ACHN (cell line): ENCODE measurements at regions not wholly inside any gene's neighbourhood (a gene's known extent, or its start where the extent isn't known, plus 50 kb on each side); places are given as distances from the start of the nearest gene placed in this dataset.
"Not testable (repeated sequence)": the region's sequence is repeated elsewhere in the genome, so short reads cannot be mapped to it uniquely, and the experiment has no call there.

Experiments used
- DNase-seq: peaks from one replicate; pipeline ENCODE4 v3.0.0-alpha.2; 2015
- in situ Hi-C: cut with HindIII; loops from 2 replicates; pipeline ENCODE4 v1.10.0; 2017; ENCODE audit warnings: low sequenced_read_pairs, low pct_ligation_motif_present, low pct_unique_long_range_greater_than_20kb

DNA sequence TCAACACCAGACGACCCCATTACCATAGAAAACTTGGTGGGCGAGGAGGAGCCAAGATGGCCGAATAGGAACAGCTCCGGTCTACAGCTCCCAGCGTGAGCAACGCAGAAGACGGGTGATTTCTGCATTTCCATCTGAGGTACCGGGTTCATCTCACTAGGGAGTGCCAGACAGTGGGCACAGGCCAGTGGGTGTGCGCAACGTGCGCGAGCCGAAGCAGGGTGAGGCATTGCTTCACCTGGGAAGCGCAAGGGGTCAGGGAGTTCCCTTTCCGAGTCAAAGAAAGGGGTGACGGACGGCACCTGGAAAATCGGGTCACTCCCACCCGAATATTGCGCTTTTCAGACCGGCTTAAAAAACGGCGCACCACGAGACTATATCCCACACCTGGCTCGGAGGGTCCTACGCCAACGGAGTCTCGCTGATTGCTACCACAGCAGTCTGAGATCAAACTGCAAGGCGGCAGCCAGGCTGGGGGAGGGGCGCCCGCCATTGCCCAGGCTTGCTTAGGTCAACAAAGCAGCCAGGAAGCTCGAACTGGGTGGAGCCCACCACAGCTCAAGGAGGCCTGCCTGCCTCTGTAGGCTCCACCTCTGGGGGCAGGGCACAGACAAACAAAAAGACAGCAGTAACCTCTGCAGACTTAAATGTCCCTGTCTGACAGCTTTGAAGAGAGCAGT is 2000.1 kb upstream of the CELF4 start:
- in situ Hi-C loops, result not testable (repeated sequence)

DNA sequence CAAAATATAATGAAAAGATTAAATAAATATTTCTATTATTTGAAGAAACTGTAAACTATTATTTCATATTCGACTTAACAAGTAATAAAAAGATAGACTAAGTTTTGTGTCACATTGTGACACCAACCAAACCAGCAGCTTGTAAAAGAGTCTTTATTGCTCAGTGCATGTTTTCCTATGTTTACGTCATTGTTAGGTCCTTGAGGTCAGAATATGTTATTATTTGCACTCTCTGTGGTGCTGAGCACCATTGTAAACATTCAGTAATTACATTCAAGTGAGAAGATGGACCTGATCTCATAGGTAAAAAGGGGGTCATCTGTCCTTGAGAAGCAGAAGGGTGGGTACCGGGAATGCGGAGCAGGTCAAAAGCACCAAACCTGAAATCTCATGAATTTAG is 1999.1 kb upstream of the CELF4 start:
- DNase-seq, result no peak
- in situ Hi-C loops, result no loop called here

More for the DNA sequence above, 2000.1 kb upstream of the CELF4 start:
- not testable (repeated sequence) for DNase-seq

DNA sequence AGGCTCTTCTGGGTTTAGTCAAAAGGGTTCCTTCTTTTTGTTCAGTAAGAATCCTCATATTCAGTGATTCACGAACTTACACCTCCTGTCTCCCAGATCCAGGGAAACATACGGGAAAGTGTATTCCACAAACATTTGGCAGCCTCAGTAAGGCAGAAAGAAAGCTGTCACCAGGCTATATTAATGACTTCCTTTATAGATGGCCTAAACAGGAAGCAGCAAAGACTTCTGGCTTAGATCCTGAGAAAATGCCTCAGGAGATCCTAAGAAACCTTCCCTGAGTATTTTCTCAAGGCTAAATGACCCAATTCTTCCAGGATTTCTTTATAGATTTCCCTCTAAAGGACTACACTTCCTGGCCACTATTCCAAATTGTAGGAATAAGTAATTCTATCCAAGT is 1995.5 kb upstream of the CELF4 start:
- in situ Hi-C loops, result no loop called here
- DNase-seq, result no peak

DNA sequence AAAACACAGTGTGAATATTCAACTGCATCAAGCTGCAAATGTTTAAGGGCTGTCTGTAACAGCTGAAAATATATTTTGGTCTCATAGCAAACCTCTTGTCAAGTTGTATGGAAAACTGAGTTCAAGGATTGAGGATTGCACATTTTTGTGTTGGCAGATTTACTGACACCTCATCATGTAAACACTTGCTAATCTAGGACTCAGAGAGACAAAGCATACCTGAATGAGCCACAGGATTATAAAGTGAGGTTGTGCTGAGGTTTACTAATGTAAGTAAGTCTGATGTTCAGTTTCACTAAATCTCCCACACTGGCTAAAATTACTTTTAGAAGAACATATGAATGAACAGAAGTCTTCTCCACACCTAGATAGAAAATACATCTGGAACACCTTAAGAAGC is 1993.1 kb upstream of the CELF4 start:
- DNase-seq, result no peak
- in situ Hi-C loops, result no loop called here

DNA sequence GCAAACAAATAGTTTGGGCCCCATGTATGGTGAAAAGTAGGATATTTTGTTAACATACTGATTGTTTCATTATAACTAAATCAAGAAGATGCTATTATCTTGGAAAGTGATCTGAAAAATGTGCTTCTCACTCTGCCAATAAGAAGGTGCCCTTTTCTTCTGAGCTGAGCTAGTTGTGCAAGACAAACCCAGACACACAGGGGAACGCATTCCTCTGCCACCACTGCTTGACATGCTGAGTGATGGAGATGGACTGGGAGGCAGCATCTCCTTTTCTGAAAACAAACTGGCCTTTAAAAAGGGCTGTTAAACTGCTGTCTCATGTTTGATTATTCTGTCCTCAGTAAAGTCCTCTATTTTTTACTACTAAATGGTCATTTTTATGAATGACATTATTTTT is 1989.9 kb upstream of the CELF4 start:
- in situ Hi-C loops, result no loop called here

DNA sequence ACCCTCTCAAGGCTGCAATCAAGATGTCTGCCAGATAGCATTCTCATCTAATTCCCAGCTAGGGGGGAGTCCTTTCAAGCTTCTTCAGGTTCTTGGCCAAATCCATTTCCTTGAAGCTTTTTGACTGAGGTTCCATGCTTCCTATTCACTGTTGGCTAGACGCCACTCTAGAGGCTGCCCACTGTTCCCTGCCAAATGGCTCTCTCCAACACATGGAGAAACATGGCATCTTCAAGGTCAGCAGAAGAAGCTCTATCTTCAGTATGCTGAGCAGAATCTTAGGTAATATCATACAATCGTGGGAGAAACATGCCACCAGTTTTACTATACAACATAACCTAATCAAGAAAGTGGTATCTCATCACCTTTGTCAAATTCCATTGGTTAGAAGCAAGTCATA is 1985.1 kb upstream of the CELF4 start:
- DNase-seq, result no peak
- in situ Hi-C loops, result no loop called here

More for the DNA sequence above, 1989.9 kb upstream of the CELF4 start:
- DNase-seq, result no peak

DNA sequence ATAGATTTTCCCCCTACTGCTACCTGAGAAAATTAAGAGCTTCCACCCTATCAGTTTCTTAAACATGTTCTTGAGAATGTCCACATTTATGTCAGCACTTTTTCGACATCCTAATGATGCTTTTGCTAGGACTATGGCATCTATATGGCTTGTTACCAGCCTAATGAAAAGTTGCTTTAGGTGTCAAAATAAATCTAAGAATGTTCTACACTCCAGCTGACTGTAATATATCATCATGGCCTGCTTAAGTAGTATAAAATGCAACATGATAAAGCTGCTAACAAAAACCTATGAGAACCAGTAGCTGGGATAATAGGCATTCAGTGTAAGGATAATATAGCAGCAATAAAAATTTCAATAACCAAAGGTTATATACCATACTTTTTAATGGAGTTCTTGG is 1983.5 kb upstream of the CELF4 start:
- in situ Hi-C loops, result no loop called here
- no peak for DNase-seq

DNA sequence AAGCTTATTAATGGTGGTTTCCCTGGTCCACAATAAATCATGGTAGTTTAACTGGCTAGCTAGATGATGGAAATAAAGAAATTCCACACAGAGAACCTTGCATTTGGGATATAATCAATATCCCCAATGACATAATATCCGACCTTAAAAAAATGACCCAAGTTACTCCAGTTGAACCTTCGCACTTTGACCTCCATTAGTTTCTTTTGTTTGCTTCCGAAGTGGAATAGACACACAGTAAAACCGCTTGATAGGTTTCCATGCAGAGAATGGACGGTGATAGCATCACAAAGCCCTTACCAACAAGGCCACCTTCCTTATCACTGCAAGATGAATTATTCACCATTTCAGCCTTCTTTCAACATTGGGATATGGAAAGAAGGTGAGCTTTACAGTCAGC is 1966.1 kb upstream of the CELF4 start:
- no peak for DNase-seq
- in situ Hi-C loops, result no loop called here

DNA sequence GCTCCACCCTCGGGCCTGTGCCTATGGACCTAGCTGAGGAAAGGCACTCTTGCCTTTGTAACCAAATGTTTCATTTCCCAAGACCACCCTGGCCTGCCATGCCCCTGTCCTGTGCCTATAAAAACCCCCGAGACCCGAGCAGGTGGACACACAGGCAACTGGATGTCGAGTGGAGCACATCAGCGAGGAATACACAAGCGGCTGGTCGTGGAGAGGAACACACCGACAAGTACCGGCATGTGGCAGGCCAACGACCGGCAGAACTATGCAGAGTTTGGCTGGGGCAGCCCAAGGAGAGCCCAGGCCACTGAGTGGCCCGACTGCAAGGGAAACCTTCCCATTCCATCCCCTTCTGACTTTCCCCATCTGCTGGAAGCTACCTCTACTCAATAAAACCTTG is 1963.8 kb upstream of the CELF4 start:
- no peak for DNase-seq
- in situ Hi-C loops, result no loop called here

DNA sequence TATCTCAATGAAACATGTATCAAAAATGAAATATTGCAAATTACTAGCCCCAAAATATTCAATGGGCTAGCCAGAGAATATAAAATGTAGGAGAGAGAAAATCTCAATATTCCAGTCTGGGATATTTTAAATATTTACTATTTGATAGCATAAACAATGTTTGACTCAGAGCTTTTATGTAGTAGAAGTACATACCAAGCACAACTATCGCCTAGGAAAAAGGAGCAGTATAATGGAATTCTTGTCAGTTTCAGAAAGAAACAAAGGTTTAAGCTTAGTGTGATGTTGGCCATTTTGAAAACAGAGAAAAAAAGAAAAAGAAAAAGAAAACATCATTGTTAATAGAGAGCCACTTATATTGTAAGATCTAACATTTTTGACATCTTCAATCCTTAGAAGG is 1961.9 kb upstream of the CELF4 start:
- DNase-seq, result no peak
- in situ Hi-C loops, result no loop called here

DNA sequence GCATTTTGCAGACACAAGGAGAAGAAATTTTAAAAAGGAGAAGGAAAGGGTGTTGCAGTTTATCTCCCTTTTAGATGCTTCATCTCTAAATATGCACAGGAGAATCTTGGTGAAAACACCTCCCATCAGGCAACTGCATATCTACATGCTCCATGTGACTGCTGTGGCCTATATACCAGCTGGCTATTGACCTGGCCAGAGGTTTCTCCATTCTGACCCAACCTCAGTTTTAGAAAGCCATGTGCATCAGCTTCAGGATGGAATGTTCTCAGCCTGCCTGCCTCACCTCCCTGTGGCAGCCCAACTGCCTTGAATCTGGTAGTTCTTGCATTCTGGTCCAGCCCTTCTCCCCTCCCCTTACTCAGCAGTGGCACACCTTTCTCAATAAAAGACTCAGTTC is 1958.8 kb upstream of the CELF4 start:
- in situ Hi-C loops, result no loop called here

DNA sequence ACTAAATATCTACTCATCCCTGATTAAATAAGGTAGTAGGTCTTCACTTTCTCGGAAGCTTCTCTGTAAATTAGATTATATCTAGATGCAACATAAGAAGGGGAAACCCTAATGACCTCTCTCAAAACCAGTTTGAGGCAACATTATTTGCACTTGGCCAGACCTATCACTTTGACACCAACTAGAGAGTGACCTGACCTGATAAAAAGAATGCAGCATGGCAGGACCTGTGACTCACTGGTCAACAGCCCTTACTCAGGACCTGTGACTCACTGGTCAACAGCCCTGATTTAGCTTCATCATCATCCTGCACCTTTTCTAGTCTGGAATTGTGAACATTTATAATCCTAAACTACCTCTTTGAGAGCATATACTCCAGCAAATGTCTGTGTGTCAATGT is 1957.7 kb upstream of the CELF4 start:
- in situ Hi-C loops, result no loop called here
- DNase-seq, result peak; percentile 66

More for the DNA sequence above, 1958.8 kb upstream of the CELF4 start:
- no peak for DNase-seq

DNA sequence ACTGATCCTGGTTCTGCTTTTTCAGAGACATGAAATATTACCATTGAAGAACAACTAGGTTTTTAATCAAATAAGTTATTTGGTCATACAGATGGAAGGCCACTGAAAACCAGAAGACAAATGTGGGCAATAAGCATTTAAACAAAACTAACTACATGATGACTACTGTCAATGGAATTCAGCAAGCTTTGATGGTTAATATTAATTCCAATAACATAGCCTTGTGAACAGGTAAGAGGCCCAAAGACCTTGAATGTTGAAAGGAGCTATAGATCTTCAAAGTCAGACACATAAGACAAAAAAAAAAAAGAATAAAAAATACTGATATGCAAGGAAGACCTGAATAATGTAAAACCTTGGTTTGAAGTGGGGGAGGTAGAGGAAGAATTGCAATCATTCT is 1955.6 kb upstream of the CELF4 start:
- in situ Hi-C loops, result no loop called here
- peak; percentile 3 for DNase-seq

DNA sequence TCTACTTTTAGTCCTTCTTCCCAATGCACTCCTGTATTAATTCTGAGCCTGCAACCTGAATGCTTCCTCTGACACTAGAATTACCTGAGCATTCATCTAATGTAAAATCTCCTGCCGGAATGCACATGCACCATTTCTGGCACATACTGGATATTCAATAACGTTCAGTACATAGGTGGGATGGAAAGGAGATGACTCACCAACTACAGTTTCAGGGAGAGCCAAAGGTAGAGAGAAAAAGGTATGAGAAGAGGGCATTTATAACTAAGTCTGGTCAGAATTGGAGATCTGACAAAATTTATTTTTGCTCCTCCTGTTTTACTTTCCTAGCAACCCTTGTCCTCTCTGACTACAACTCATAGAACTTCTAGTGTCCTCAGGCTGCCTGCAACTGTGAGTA is 1954.1 kb upstream of the CELF4 start:
- DNase-seq, result no peak
- in situ Hi-C loops, result no loop called here

DNA sequence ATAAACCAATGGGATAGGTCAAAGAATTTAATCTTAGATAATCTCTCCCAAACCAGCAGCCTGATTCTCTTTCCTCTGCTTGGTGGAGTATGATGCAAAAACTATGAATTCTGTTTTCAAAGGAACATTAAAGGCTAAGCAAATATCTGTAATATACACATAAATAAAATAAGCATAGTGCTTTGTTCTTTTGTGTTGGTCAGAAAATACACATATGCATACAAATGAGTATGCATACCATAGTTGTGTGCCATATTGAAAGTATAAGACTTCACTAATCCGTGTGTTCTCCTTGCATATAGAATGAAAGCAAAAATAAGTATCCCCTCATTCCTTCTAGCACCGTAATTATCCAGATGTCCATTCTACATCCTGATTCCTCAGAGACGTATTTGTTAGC is 1949.7 kb upstream of the CELF4 start:
- no peak for DNase-seq
- in situ Hi-C loops, result no loop called here

DNA sequence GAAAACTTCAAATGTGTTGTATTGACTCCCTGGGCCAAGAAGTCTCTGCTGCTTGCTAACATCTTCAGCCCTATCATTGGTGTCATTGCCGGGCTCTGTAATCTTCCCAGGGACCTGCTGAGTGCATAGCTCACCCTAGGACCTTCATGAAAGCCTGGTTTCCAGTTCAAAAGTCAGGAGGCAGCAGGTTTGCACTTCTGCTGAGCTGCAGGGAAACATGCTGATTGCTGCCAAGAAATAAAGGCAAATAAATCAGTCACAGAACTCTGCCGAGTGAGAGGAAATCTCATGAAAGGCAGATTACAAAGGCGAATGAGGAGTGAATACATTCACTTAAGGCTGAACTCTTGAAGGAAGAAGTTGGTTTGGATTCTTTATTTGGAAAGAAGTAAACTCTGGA is 1947.6 kb upstream of the CELF4 start:
- DNase-seq, result no peak
- in situ Hi-C loops, result no loop called here

DNA sequence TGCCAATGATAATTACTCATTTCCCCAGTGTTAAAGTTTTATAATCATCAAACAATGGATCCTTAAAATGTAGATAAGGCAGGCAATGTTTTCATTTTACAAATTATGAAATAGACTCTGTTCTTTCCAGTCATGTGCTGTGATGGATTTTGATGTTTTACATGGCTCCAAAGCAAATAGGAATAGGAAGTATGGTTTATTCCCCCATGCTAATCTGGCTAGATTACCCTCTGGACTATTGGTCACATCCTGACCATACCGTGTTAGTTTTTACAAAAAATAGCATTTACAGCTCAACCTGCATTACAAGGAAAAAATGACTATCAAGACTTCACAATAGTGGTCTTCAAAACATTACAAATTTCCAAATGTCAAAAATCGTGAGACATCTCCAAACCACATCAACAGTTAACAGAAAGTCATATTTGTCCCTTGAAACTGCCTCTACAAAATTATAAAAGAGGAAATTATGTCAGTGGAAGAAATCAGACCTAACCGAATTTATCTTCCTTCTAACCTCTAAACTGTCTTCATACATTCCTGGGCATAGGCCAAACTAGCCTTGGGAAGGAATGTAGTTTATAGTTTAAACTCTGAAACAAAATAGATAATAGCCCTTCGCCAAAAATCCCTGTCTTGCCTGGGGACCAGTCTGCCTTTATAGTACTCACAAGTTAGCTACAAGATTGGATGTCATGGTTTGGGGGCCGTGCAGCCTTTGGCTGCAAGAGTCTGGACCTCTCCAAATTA is 1941.2 kb upstream of the CELF4 start:
- DNase-seq, result no peak
- in situ Hi-C loops, result no loop called here

DNA sequence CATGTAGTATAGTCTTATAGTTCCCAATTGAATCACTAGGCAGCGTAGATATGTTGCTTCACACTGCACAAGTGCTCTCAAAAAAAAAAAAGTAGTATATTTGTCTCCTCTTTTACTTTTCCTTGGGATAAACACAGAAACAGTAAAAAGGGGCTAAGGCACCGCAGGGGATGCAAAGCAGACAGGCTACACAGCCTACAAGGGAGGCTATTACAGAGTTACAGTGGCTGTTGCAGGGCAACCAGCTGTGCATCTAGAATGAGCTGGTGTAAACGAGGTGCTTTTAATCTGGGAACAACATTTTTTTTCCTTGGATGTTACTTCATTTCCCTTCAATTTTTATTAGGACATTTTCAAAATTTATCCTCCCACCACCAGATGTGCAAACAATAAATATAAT is 1934.7 kb upstream of the CELF4 start:
- DNase-seq, result no peak
- in situ Hi-C loops, result no loop called here

DNA sequence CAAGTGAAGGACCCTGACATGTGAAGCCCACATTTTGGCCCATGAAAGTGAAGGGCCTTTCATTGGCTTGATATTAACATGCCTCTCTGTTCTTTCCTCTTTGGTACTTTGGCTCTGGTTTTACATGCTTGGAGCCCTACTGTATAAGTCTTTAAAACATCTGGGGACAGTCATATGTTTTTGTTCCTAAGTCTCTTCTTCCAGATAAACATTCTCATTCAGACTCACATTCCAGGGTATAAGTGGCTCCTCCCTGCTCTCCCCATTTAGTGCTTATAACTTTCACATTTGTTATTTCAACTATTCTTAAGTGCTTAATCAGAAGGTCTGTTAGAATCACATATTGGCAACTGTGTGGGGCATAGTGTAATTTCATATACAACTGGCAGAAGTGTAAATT is 1932.2 kb upstream of the CELF4 start:
- no peak for DNase-seq
- in situ Hi-C loops, result no loop called here

DNA sequence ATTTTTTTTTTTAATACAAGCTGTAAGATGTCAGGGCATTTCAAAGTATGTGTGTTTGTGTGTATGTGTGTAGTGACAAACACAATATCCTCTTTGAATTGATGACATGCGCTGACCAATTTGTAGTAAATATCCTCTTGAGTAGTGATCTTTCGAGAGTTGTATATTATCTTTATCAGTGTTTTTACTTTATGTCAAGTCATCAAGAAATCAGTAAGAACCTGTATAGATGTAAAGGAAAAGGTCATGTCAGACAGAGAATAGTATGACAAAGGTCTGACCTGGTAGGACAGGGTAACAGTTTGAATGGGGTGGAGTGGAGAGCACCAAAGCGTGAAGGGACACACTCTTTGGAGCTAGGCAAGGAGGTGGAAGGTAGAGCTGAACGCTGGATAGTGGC is 1931.4 kb upstream of the CELF4 start:
- DNase-seq, result no peak
- in situ Hi-C loops, result no loop called here
